ENCODE measurements at regions not wholly inside any gene's neighbourhood (a gene's known extent, or its start where the extent isn't known, plus 50 kb on each side); places are given as distances from the start of the nearest gene placed in this dataset.

GRCh38 chr13:74778087-74778486 is 643.9 kb upstream of the KLF12 start:
- intact Hi-C loops (cut with DNase I), result no loop called here
- H3K27me3 ChIP-seq (ENCODE audit: control insufficient read depth, insufficient read depth), result no peaks in the 10 kb centered on the region
- no peak overlapping the region for H3K4me3 ChIP-seq (ENCODE audit: low read length)
- no peak overlapping the region for H3K27ac ChIP-seq (ENCODE audit: low read length)
- DNase-seq (no peak), ATAC-seq (no peak)
- no peaks in the 10 kb centered on the region for H3K4me1 ChIP-seq (ENCODE audit: control insufficient read depth, insufficient read depth, low read length)
- WGBS, result 82% methylated on average over 4 of the region's 4 CpGs
- no peaks in the 10 kb centered on the region for H3K9me3 ChIP-seq (ENCODE audit: control insufficient read depth, low read length)

GRCh38 chr13:74774264-74774663 is 640.1 kb upstream of the KLF12 start:
- 100% methylated on average over 1 of the region's 1 CpG for WGBS

GRCh38 chr13:74773248-74773647 is 639.0 kb upstream of the KLF12 start:
- no peak for DNase-seq
- Histone ChIP-seq H3K4me3 (ENCODE audit: low read length) (no peak overlapping the region), H3K27ac (ENCODE audit: low read length) (no peak overlapping the region), H3K4me1 (ENCODE audit: control insufficient read depth, insufficient read depth, low read length) (no peaks in the 10 kb centered on the region), H3K27me3 (ENCODE audit: control insufficient read depth, insufficient read depth) (no peaks in the 10 kb centered on the region), H3K9me3 (ENCODE audit: control insufficient read depth, low read length) (no peaks in the 10 kb centered on the region)
- 63% methylated on average over 1 of the region's 1 CpG for WGBS
- no peak for ATAC-seq
- intact Hi-C loops (cut with DNase I), result no loop called here

More at GRCh38 chr13:74774264-74774663, 640.1 kb upstream of the KLF12 start:
- DNase-seq (no peak), ATAC-seq (no peak)
- no peaks in the 10 kb centered on the region for H3K27me3 ChIP-seq (ENCODE audit: control insufficient read depth, insufficient read depth)
- no peaks in the 10 kb centered on the region for H3K4me1 ChIP-seq (ENCODE audit: control insufficient read depth, insufficient read depth, low read length)
- H3K4me3 ChIP-seq (ENCODE audit: low read length), result no peak overlapping the region
- intact Hi-C loops (cut with DNase I), result no loop called here
- no peak overlapping the region for H3K27ac ChIP-seq (ENCODE audit: low read length)
- no peaks in the 10 kb centered on the region for H3K9me3 ChIP-seq (ENCODE audit: control insufficient read depth, low read length)

- ATAC-seq (no peak), DNase-seq (no peak)
- no peak overlapping the region for H3K27ac ChIP-seq (ENCODE audit: low read length)
- WGBS, result 93% methylated on average over 3 of the region's 3 CpGs
- no peaks in the 10 kb centered on the region for H3K4me1 ChIP-seq (ENCODE audit: control insufficient read depth, insufficient read depth, low read length)
- no peaks in the 10 kb centered on the region for H3K9me3 ChIP-seq (ENCODE audit: control insufficient read depth, low read length)
- no peaks in the 10 kb centered on the region for H3K27me3 ChIP-seq (ENCODE audit: control insufficient read depth, insufficient read depth)
- no peak overlapping the region for H3K4me3 ChIP-seq (ENCODE audit: low read length)
- intact Hi-C loops (cut with DNase I), result no loop called here
Observed at GRCh38 chr13:74771964-74772363, 637.8 kb upstream of the KLF12 start.

- H3K9me3 ChIP-seq (ENCODE audit: control insufficient read depth, low read length), result no peaks in the 10 kb centered on the region
- DNase-seq (no peak), ATAC-seq (peak; percentile 33 to 64)
- H3K27me3 ChIP-seq (ENCODE audit: control insufficient read depth, insufficient read depth), result no peaks in the 10 kb centered on the region
- no peak overlapping the region for H3K27ac ChIP-seq (ENCODE audit: low read length)
- no peaks in the 10 kb centered on the region for H3K4me1 ChIP-seq (ENCODE audit: control insufficient read depth, insufficient read depth, low read length)
- intact Hi-C loops (cut with DNase I), result no loop called here
- H3K4me3 ChIP-seq (ENCODE audit: low read length), result no peak overlapping the region
Observed at GRCh38 chr13:74770361-74770760, 636.2 kb upstream of the KLF12 start.

GRCh38 chr13:74769333-74769732 is 635.1 kb upstream of the KLF12 start:
- Histone ChIP-seq H3K9me3 (ENCODE audit: control insufficient read depth, low read length) (no peaks in the 10 kb centered on the region), H3K27ac (ENCODE audit: low read length) (no peak overlapping the region), H3K27me3 (ENCODE audit: control insufficient read depth, insufficient read depth) (no peaks in the 10 kb centered on the region), H3K4me1 (ENCODE audit: control insufficient read depth, insufficient read depth, low read length) (no peaks in the 10 kb centered on the region), H3K4me3 (ENCODE audit: low read length) (no peak overlapping the region)
- DNase-seq (no peak), ATAC-seq (no peak)
- intact Hi-C loops (cut with DNase I), result no loop called here
- WGBS, result 50% methylated on average over 2 of the region's 2 CpGs

GRCh38 chr13:74768521-74769085 is 634.4 kb upstream of the KLF12 start:
- Histone ChIP-seq H3K4me3 (ENCODE audit: low read length) (no peak overlapping the region), H3K9me3 (ENCODE audit: control insufficient read depth, low read length) (no peaks in the 10 kb centered on the region), H3K27ac (ENCODE audit: low read length) (no peak overlapping the region), H3K27me3 (ENCODE audit: control insufficient read depth, insufficient read depth) (no peaks in the 10 kb centered on the region), H3K4me1 (ENCODE audit: control insufficient read depth, insufficient read depth, low read length) (no peaks in the 10 kb centered on the region)
- WGBS, result 58% methylated on average over 5 of the region's 5 CpGs
- intact Hi-C loops (cut with DNase I), result no loop called here
- ATAC-seq (no peak), DNase-seq (no peak)

GRCh38 chr13:74767050-74767449 is 632.8 kb upstream of the KLF12 start:
- intact Hi-C loops (cut with DNase I), result no loop called here
- DNase-seq (peak in 1 of 3 donors; percentile 36), ATAC-seq (no peak)
- Histone ChIP-seq H3K4me3 (ENCODE audit: low read length) (no peak overlapping the region), H3K27ac (ENCODE audit: low read length) (no peak overlapping the region), H3K27me3 (ENCODE audit: control insufficient read depth, insufficient read depth) (no peaks in the 10 kb centered on the region), H3K4me1 (ENCODE audit: control insufficient read depth, insufficient read depth, low read length) (no peaks in the 10 kb centered on the region), H3K9me3 (ENCODE audit: control insufficient read depth, low read length) (no peaks in the 10 kb centered on the region)
- 97% methylated on average over 1 of the region's 1 CpG for WGBS

GRCh38 chr13:74765955-74766354 is 631.8 kb upstream of the KLF12 start:
- ATAC-seq, result no peak
- no peak for DNase-seq
- intact Hi-C loops (cut with DNase I), result no loop called here

GRCh38 chr13:74761801-74762757 is 627.9 kb upstream of the KLF12 start:
- H3K27ac ChIP-seq (ENCODE audit: low read length), result no peak overlapping the region
- no peaks in the 10 kb centered on the region for H3K27me3 ChIP-seq (ENCODE audit: control insufficient read depth, insufficient read depth)
- H3K4me3 ChIP-seq (ENCODE audit: low read length), result no peak overlapping the region
- no peak for DNase-seq
- no peaks in the 10 kb centered on the region for H3K9me3 ChIP-seq (ENCODE audit: control insufficient read depth, low read length)
- no peaks in the 10 kb centered on the region for H3K4me1 ChIP-seq (ENCODE audit: control insufficient read depth, insufficient read depth, low read length)
- ATAC-seq, result no peak
- 78% methylated on average over 2 of the region's 2 CpGs for WGBS
- intact Hi-C loops (cut with DNase I), result no loop called here

More at GRCh38 chr13:74765955-74766354, 631.8 kb upstream of the KLF12 start:
- 82% methylated on average over 5 of the region's 5 CpGs for WGBS
- H3K4me3 ChIP-seq (ENCODE audit: low read length), result no peak overlapping the region
- H3K27me3 ChIP-seq (ENCODE audit: control insufficient read depth, insufficient read depth), result no peaks in the 10 kb centered on the region
- no peak overlapping the region for H3K27ac ChIP-seq (ENCODE audit: low read length)
- H3K9me3 ChIP-seq (ENCODE audit: control insufficient read depth, low read length), result no peaks in the 10 kb centered on the region
- H3K4me1 ChIP-seq (ENCODE audit: control insufficient read depth, insufficient read depth, low read length), result no peaks in the 10 kb centered on the region

GRCh38 chr13:74758188-74758587 is 624.0 kb upstream of the KLF12 start:
- no peak for DNase-seq
- H3K27ac ChIP-seq (ENCODE audit: low read length), result no peak overlapping the region
- H3K27me3 ChIP-seq (ENCODE audit: control insufficient read depth, insufficient read depth), result no peaks in the 10 kb centered on the region
- intact Hi-C loops (cut with DNase I), result no loop called here
- no peak overlapping the region for H3K4me3 ChIP-seq (ENCODE audit: low read length)
- WGBS, result 59% methylated on average over 1 of the region's 1 CpG
- no peak for ATAC-seq
- H3K9me3 ChIP-seq (ENCODE audit: control insufficient read depth, low read length), result no peaks in the 10 kb centered on the region
- no peaks in the 10 kb centered on the region for H3K4me1 ChIP-seq (ENCODE audit: control insufficient read depth, insufficient read depth, low read length)

Measured in right cardiac atrium (tissue), 5 donors.